ENCODE measurements at regions not wholly inside any gene's neighbourhood (a gene's known extent, or its start where the extent isn't known, plus 50 kb on each side); places are given as distances from the start of the nearest gene placed in this dataset.
A peak's percentile ranks its signal among the peaks of the same experiment; 100 is the strongest.

- Mint-ChIP-seq H3K27me3 (peaks cover 26% of the 10 kb centered on the region), H3K27ac (no peak overlapping the region), H3K9me3 (no peaks in the 10 kb centered on the region), H3K4me3 (no peak overlapping the region), H3K4me1 (ENCODE audit: unreplicated experiment) (peaks cover 8% of the 10 kb centered on the region), H3K36me3 (no peaks in the 10 kb centered on the region)
- TF ChIP-seq CTCF (conservative IDR thresholded peaks at IDR 0.05) = no peak
- no peak for DNase-seq (ENCODE audit: extremely low spot score, unreplicated experiment)
These were observed 196.3 kb upstream of the PKDCC start for GRCh38 chr2:41851554-41851953.

- no peak for DNase-seq (ENCODE audit: extremely low spot score, unreplicated experiment)
- H3K4me3 Mint-ChIP-seq = no peak overlapping the region
- H3K27me3 Mint-ChIP-seq = peaks cover 12% of the 10 kb centered on the region
- no peak overlapping the region for H3K27ac Mint-ChIP-seq
- no peaks in the 10 kb centered on the region for H3K36me3 Mint-ChIP-seq
- peak; percentile 91 for TF ChIP-seq CTCF (conservative IDR thresholded peaks at IDR 0.05)
- peaks cover 8% of the 10 kb centered on the region for H3K4me1 Mint-ChIP-seq (ENCODE audit: unreplicated experiment)
- H3K9me3 Mint-ChIP-seq = no peaks in the 10 kb centered on the region
These were observed 194.2 kb upstream of the PKDCC start for GRCh38 chr2:41853427-41854191.

GRCh38 chr2:41854227-41854626, 193.6 kb upstream of the PKDCC start:
- Mint-ChIP-seq H3K27me3 (peaks cover 12% of the 10 kb centered on the region), H3K27ac (no peak overlapping the region), H3K4me3 (no peak overlapping the region), H3K9me3 (no peaks in the 10 kb centered on the region), H3K4me1 (ENCODE audit: unreplicated experiment) (peaks cover 8% of the 10 kb centered on the region), H3K36me3 (no peaks in the 10 kb centered on the region)
- DNase-seq (ENCODE audit: extremely low spot score, unreplicated experiment) = no peak
- no peak for TF ChIP-seq CTCF (conservative IDR thresholded peaks at IDR 0.05)

- Mint-ChIP-seq H3K4me3 (no peak overlapping the region), H3K4me1 (ENCODE audit: unreplicated experiment) (peaks cover 8% of the 10 kb centered on the region), H3K36me3 (no peaks in the 10 kb centered on the region), H3K27me3 (peaks cover 6% of the 10 kb centered on the region), H3K27ac (no peak overlapping the region), H3K9me3 (no peaks in the 10 kb centered on the region)
- no peak for TF ChIP-seq CTCF (conservative IDR thresholded peaks at IDR 0.05)
- DNase-seq (ENCODE audit: extremely low spot score, unreplicated experiment) = no peak
These were observed 190.9 kb upstream of the PKDCC start for GRCh38 chr2:41856946-41857345.

GRCh38 chr2:41859615-41860514, 188.0 kb upstream of the PKDCC start:
- H3K9me3 Mint-ChIP-seq = no peaks in the 10 kb centered on the region
- peak overlapping the region; percentile 36 for H3K4me3 Mint-ChIP-seq
- H3K4me1 Mint-ChIP-seq (ENCODE audit: unreplicated experiment) = no peaks in the 10 kb centered on the region
- peaks cover 3% of the 10 kb centered on the region for H3K27me3 Mint-ChIP-seq
- DNase-seq (ENCODE audit: extremely low spot score, unreplicated experiment) = no peak
- peak overlapping the region; percentile 93 for H3K27ac Mint-ChIP-seq
- no peak for TF ChIP-seq CTCF (conservative IDR thresholded peaks at IDR 0.05)
- no peaks in the 10 kb centered on the region for H3K36me3 Mint-ChIP-seq

All from type B pancreatic cell (in vitro differentiated cells).